ENCODE measurements at regions not wholly inside any gene's neighbourhood (a gene's known extent, or its start where the extent isn't known, plus 50 kb on each side); places are given as distances from the start of the nearest gene placed in this dataset.
"Not testable (repeated sequence)": the region's sequence is repeated elsewhere in the genome, so short reads cannot be mapped to it uniquely, and the experiment has no call there.

- DNase-seq (ENCODE audit: low read depth in 1 of 2, low spot score in 1 of 2) = no peak
Measured at GRCh38 chr1:222009105-222009730, 267.3 kb upstream of the DUSP10 start.

GRCh38 chr1:222006715-222007114 lies 264.8 kb upstream of the DUSP10 start:
- DNase-seq (ENCODE audit: low read depth in 1 of 2, low spot score in 1 of 2) = no peak

GRCh38 chr1:222004784-222005183 lies 262.9 kb upstream of the DUSP10 start:
- no peak for DNase-seq (ENCODE audit: low read depth in 1 of 2, low spot score in 1 of 2)

DNA sequence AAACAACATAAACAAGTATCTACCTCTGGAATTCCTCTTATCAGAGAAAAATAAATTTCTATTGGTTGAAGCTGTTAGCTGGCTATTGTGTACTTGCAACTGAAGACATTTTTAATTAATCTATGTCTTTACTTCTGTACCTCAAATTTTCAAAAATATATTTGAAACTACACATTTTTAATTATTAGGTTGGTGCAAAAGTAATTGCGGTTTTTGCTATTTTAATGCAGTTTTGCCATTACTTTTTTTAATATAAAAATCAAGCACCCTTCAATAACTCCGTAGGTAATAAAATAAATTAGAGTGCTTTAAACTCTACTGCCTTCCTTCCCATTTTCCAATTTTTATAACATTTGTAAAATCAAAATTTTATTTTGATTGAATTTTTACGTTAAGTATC lies 262.1 kb upstream of the DUSP10 start:
- DNase-seq (ENCODE audit: low read depth in 1 of 2, low spot score in 1 of 2) = no peak

GRCh38 chr1:222002503-222002902 lies 260.6 kb upstream of the DUSP10 start:
- DNase-seq (ENCODE audit: low read depth in 1 of 2, low spot score in 1 of 2) = no peak

- DNase-seq (ENCODE audit: low read depth in 1 of 2, low spot score in 1 of 2) = no peak
Measured at GRCh38 chr1:222000131-222000530, 258.2 kb upstream of the DUSP10 start.

DNA sequence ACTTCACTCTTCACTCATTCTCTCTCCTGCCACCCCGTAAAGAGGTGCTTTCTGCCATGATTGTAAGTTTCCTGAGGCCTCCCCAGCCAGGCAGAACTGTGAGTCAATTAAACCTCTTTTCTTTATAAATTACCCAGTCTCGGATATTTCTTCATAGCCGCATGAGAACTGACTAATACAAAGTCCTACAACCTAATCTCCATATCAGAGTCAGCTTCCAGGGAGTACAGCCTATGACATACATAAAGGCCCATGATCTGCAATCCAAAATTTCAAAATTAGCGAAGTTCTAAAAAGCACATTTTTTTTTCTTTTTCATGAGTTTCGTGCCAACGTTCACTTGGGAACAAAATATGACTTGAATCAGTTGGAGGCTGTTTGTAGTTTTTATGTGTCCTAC lies 256.9 kb upstream of the DUSP10 start:
- DNase-seq (ENCODE audit: low read depth in 1 of 2, low spot score in 1 of 2) = no peak

- DNase-seq (ENCODE audit: low read depth in 1 of 2, low spot score in 1 of 2) = no peak
Measured at GRCh38 chr1:221998186-221998612, 256.3 kb upstream of the DUSP10 start.

- DNase-seq (ENCODE audit: low read depth in 1 of 2, low spot score in 1 of 2) = not testable (repeated sequence)
Measured at GRCh38 chr1:221997012-221997411, 255.1 kb upstream of the DUSP10 start.

- DNase-seq (ENCODE audit: low read depth in 1 of 2, low spot score in 1 of 2) = no peak
Measured at GRCh38 chr1:221994939-221995338, 253.1 kb upstream of the DUSP10 start.

GRCh38 chr1:221994274-221994698 lies 252.4 kb upstream of the DUSP10 start:
- no peak for DNase-seq (ENCODE audit: low read depth in 1 of 2, low spot score in 1 of 2)

DNA sequence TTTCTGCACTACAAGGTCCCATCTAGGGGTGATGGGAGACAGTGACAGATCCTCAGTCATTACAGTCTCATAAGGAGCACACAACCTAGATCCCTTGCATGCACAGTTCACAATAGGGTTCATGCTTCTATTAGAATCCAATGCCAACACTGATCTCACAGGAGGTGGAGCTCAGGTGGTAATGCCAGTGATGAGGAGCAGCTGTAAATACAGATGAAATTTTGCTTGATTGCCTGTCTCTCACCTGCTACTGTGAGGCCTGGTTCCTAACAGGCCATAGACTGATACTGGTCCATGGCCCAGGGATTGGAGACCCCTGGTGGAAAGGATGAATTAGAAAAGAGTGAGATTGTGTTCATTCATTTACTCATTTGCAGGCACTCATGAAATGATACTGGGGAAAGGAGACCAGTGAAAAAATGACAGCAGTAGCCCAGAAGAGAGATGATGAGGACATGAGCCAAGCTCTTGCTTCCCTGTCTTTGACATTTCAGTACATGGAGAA lies 251.6 kb upstream of the DUSP10 start:
- no peak for DNase-seq (ENCODE audit: low read depth in 1 of 2, low spot score in 1 of 2)

DNA sequence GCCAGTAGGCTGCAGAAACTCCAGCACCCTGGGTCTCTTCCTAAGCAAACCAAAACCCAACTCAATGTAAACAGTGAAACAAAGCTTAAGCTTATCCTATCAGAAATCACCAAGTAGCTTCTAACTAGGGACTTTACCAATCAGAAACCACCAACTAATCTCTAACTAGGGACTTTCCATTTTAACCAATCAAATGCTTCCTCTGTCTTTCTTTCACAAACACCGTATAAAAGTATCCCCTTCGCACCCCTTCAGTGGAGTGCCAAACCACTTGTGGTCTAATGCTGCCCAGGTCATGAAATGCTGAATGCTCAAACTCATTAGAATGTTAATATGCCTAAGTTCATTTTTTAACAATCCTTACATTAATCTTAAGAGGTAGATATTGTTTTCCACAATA lies 250.5 kb upstream of the DUSP10 start:
- no peak for DNase-seq (ENCODE audit: low read depth in 1 of 2, low spot score in 1 of 2)

- no peak for DNase-seq (ENCODE audit: low read depth in 1 of 2, low spot score in 1 of 2)
Measured at GRCh38 chr1:221991221-221991620, 249.3 kb upstream of the DUSP10 start.

GRCh38 chr1:221989741-221990140 lies 247.9 kb upstream of the DUSP10 start:
- DNase-seq (ENCODE audit: low read depth in 1 of 2, low spot score in 1 of 2) = no peak

DNA sequence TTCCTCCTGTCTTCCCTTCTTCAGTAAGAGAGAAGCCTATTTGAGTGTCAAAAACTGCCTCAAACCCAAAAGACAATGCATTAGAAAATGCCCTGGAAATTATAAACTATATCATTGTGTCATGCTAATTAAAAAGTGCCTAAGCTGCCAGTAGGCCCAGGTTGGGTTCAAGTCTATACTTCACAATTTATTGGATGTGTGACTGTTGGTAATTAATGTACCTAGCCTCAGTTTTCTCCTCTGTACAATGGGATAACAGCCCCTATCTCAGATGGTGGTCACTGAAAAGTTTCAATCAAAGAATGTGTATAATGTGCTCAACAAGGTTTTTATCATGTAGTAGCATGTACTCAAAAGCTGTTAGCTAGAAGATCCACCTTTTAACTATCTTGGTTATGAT lies 246.9 kb upstream of the DUSP10 start:
- no peak for DNase-seq (ENCODE audit: low read depth in 1 of 2, low spot score in 1 of 2)

DNA sequence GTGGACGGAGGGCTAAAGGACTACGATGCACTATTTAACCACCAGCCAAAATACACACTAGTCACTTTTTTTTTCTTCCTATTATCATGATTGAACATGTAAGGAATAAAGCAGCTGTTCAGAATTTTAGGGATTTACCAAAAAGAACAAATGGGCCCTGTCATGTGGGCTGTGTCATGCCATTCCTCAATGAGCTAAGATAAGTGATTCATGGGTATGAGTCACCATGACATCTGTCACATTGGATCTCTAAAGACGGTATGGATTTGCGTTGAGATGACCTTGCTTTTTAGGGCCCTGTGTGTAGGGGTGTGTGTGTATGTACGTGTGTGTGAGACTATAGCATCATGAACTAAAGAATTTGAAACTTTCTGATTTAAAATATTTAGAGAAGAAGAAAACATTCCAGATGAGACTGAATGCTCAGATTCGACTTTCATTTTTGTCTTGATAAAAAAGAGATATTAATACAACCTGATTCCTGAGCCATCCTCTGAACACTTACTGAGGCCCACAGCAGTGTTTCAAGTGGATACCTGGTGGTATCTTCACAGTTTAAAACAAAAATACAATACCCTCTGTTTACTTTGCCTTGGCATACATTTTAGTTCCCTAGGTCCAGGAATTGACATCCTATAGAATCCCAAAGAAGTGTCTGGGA lies 246.1 kb upstream of the DUSP10 start:
- DNase-seq (ENCODE audit: low read depth in 1 of 2, low spot score in 1 of 2) = no peak

DNA sequence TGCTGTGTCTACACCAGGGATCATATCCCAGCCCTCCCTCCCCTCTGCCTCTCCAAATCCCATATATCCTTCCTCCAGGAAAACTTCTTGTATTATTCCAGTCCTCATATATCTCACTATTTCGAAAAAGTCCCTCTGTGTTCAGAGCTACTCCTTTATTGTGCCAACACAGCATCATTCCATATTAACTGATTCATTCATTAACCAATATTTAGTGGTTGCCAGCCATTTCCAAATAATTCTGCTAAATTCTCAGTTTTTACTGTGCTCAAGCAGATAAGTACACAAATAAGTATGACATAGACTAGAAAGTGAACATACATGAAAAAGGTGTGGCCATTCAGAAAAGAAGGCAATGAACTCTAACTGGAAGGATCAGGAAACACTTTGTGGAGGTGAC lies 241.6 kb upstream of the DUSP10 start:
- no peak for DNase-seq (ENCODE audit: low read depth in 1 of 2, low spot score in 1 of 2)

DNA sequence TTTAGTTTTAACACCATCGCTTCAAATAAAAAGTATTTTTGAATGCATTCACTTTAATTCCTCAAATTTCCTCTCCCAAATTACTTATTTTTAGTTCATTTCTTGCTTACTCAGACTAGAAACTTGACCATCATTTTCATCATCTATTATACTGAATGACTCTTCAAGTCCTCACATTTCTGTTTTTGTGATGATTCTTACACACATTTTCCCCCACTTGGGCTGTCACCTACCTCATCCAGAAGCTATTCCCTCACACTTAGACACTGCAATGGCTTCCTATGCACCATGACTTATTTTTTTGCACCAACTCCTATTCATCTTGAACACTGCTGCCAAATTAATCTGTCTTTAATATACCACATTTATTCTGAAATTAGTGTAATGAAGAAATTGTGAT lies 239.6 kb upstream of the DUSP10 start:
- DNase-seq (ENCODE audit: low read depth in 1 of 2, low spot score in 1 of 2) = no peak

DNA sequence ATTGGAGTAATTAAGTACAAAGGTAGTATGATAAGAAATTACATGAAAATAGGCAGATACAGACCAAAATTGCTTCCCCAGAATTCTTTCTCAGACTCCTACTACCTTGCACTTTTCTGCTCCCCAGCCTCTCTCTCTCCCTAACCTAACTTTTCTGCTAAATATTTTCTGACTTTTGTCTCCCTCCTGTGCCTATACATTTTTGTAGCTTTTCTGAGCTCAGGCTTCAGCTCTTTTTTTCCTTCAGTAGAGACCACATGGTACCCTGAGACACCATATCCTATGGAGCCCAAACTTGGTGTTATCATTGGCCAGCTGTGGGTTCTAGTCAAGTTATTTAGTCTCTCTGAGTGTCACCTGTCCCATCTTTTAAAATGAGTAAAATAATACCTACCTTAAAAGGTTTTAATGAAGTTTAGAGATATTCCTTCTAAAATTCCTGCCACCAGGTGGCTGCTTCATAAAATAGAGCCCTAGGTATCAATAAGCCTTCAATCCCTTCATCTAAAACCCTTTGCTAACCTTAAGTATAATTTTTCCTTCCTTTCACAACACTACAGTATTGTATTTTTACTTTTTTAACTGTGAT lies 237.6 kb upstream of the DUSP10 start:
- no peak for DNase-seq (ENCODE audit: low read depth in 1 of 2, low spot score in 1 of 2)

GRCh38 chr1:221978631-221979334 lies 236.9 kb upstream of the DUSP10 start:
- DNase-seq (ENCODE audit: low read depth in 1 of 2, low spot score in 1 of 2) = not testable (repeated sequence)

GRCh38 chr1:221973787-221974186 lies 231.9 kb upstream of the DUSP10 start:
- DNase-seq (ENCODE audit: low read depth in 1 of 2, low spot score in 1 of 2) = not testable (repeated sequence)

All from stimulated activated CD4-positive, alpha-beta T cell treated with anti-CD3 and anti-CD28 coated beads, Interleukin-15, amount 100 ng/mL, for 1 hour (primary cell).